Right cardiac atrium (tissue), 5 donors: ENCODE measurements at regions not wholly inside any gene's neighbourhood (a gene's known extent, or its start where the extent isn't known, plus 50 kb on each side); places are given as distances from the start of the nearest gene placed in this dataset.
A peak's percentile ranks its signal among the peaks of the same experiment; 100 is the strongest.

Experiments used
- ATAC-seq, 2 donors: fragments of 200-7000 bp; cut with Tn5 transposase; one replicate each; pipeline versions ENCODE4 v1.8.0 to v1.9.1; 2020; ENCODE audit warnings: moderate library complexity in 2 of 2, mild to moderate bottlenecking in 1 of 2
- DNase-seq, 3 donors: peaks; one replicate each; pipeline ENCODE4 v3.0.0-alpha.2; 2020
- H3K27ac ChIP-seq: one replicate; pipeline ENCODE4 v1.5.1; 2013; ENCODE audit warnings: mild to moderate bottlenecking, low read length, control low read depth, moderate library complexity
- H3K27me3 ChIP-seq: one replicate; pipeline ENCODE4 v1.6.1; 2013; ENCODE audit not compliant: control insufficient read depth, insufficient read depth
- H3K4me1 ChIP-seq: one replicate; pipeline ENCODE4 v1.6.1; 2013; ENCODE audit warnings: low read length; ENCODE audit not compliant: control insufficient read depth, insufficient read depth
- H3K4me3 ChIP-seq: one replicate; pipeline ENCODE4 v1.5.1; 2013; ENCODE audit warnings: low read length, control low read depth
- H3K9me3 ChIP-seq: one replicate; pipeline ENCODE4 v1.6.1; 2013; ENCODE audit warnings: low read length; ENCODE audit not compliant: control insufficient read depth
- WGBS: extraction: QIAGEN DNeasy Blood & Tissue Kit; methylation state at CpG from one replicate; pipeline ENCODE4 v1.1.7; 2013; 5-methylcytosine and 5-hydroxymethylcytosine counted together
- intact Hi-C, 4 donors: fragments of 100-400 bp; cut with DNase I; formaldehyde crosslinking; loops; one replicate each; pipeline versions ENCODE4 v1.11.0 to v1.14.0; 2022 to 2023
- donor health status: healthy with polysubstance abuse.
- donor health status: DM: no; HTN: yes; CAD: no.
- donor health status: DM: no; HTN: no; CAD: no.
- donor health status: DM: no; HTN: yes; CAD: no; lungs with severe emphysema.
- donor health status: DM: yes; HTN: yes; CAD: no.

DNA sequence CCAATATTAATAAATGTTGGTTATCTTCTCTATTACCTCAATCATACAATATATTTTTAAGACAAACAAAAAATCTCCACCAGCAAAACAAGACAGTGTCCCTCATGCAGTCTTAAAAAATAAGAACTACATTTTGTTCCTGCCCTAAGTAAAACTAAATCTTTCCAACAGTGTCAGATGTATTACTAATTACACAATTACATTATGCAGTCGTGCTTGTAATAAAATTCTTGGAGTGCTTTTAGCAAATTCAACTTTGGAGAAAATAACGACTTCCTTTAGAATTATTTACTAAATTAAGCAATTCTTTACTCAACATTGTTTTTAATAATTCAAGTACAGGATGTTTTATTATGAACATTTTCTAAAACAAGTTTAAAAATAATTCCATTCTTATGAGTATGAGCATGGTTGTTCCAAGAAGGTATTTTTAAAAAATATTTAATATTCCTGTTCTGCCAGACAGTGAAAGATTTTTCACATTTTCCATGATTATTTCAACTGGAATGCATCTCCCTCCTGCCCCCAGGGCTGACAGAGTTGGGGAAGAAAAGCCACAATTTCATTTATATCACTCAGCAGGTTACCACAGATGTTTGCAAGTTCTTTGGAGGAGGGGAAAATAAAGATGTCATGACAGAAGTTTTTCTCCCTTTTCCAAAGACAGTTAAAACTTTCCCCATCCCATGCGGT is 137.9 kb downstream of the FAM114A2 start:
- no peaks in the 10 kb centered on the region for H3K27me3 ChIP-seq
- no peaks in the 10 kb centered on the region for H3K4me1 ChIP-seq
- intact Hi-C loops, result no loop called here
- no peak overlapping the region for H3K4me3 ChIP-seq
- DNase-seq (no peak), ATAC-seq (no peak)
- H3K27ac ChIP-seq, result no peak overlapping the region
- 45% methylated on average over 3 of the region's 3 CpGs for whole genome bisulfite sequencing
- no peaks in the 10 kb centered on the region for H3K9me3 ChIP-seq

DNA sequence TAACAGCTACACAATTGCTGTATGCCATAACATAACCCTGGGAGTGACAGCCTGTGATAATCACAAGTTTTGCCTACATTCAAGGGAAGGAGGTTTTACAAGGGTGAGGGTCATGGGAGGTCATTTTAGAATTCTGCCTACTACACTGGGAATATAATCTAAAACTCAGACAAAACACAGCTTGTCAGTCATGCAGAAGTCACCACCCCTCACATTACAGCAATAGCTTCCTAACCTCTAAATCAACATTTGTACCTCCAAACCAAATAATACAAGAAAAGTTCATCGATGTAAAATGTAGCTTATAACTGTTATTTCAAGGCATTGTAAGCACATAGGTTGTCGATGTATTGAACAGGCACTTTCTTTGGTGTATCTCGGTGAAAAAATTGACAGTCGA is 139.0 kb downstream of the FAM114A2 start:
- Histone ChIP-seq H3K9me3 (no peaks in the 10 kb centered on the region), H3K4me3 (no peak overlapping the region), H3K27ac (no peak overlapping the region), H3K27me3 (no peaks in the 10 kb centered on the region), H3K4me1 (no peaks in the 10 kb centered on the region)
- ATAC-seq (no peak), DNase-seq (no peak)
- intact Hi-C loops, result no loop called here
- 82% methylated on average over 4 of the region's 4 CpGs for WGBS

DNA sequence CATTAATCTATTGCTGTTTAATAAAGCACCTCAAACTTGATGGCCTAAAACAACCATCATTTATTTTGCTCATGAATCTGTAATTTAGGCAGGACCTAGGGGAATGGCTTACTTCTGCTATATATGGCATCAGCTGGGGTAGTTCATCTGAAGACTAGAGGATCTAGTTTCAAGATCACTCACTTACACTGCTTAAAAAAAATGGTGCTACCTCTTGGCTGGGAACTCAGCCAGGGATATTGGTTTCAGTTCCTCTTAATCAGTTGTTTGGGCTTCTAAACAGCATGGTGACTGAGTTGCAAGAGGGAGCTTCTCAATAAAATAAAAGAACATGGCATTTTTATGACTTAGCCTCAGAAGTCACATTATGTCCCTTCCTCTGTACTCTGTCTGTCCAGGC is 142.0 kb downstream of the FAM114A2 start:
- Histone ChIP-seq H3K4me1 (no peaks in the 10 kb centered on the region), H3K27ac (no peak overlapping the region), H3K27me3 (no peaks in the 10 kb centered on the region), H3K9me3 (no peaks in the 10 kb centered on the region), H3K4me3 (no peak overlapping the region)
- DNase-seq, result no peak
- intact Hi-C loops, result no loop called here
- ATAC-seq, result peak; percentile 52 to 58

DNA sequence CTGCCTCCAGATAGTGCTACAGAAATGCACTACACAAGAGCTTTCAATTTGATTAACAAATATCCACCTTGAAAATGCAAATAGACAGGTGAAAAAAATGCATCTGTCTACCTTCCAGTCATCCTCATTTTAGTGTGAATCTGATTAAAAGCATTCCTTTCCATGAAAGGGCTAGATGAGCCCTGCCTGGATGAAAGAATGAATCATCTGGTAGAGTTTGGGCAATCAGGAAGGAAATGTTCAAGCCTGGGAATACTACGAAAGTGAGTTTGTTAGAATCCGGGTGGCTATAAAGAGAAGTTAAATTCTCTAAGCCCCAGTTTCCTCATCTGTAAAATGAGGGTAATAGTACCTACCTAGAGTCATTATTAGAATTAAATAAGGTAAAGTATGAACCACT is 142.6 kb downstream of the FAM114A2 start:
- ATAC-seq (no peak), DNase-seq (no peak)
- Histone ChIP-seq H3K4me1 (no peaks in the 10 kb centered on the region), H3K27ac (no peak overlapping the region), H3K9me3 (no peaks in the 10 kb centered on the region), H3K4me3 (no peak overlapping the region), H3K27me3 (no peaks in the 10 kb centered on the region)
- 68% methylated on average over 2 of the region's 2 CpGs for WGBS
- intact Hi-C loops, result no loop called here

DNA sequence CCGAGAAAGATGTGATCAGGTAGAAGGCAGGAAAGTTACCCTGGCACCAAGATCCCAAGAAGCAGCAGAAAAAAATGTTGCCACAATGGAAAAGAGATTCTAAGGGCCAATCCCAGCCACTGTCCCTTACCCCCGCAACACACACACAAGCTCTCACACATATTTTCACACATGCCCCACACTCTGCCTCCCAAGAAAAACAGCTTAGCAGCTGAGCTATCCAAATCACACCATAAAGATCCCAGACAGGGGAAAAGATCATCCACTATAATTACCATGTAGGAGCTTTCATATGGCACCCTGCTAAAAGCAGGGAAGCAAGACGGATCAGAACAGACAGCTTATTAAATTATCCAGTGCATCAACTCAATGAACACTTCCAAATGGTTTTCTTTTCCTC is 143.4 kb downstream of the FAM114A2 start:
- no peaks in the 10 kb centered on the region for H3K27me3 ChIP-seq
- no peaks in the 10 kb centered on the region for H3K9me3 ChIP-seq
- intact Hi-C loops, result no loop called here
- ATAC-seq, result no peak
- H3K4me1 ChIP-seq, result no peaks in the 10 kb centered on the region
- 82% methylated on average over 3 of the region's 3 CpGs for WGBS
- no peak overlapping the region for H3K27ac ChIP-seq
- no peak for DNase-seq
- no peak overlapping the region for H3K4me3 ChIP-seq

DNA sequence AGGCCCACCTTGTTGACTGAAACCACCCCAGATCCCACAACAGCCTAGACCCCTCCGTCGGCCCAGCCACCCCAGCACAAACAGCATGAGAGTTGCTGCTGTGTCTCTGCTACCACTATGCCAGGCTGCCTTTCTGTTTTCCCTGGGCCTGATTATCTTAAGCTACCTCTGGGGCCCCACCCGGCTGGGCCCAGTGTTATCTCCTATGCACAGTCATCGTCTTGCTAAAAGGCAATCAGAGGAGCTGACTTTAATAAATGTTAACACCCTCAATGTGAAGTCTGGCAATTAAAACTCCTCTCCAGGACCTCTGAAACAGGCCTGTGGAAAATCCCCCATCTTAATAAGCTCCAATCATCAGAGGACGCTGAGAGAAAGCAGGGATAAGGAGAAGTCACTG is 144.9 kb downstream of the FAM114A2 start:
- no peak overlapping the region for H3K27ac ChIP-seq
- no peak for ATAC-seq
- H3K4me3 ChIP-seq, result no peak overlapping the region
- DNase-seq, result no peak
- H3K27me3 ChIP-seq, result no peaks in the 10 kb centered on the region
- no peaks in the 10 kb centered on the region for H3K4me1 ChIP-seq
- intact Hi-C loops, result no loop called here
- 56% methylated on average over 5 of the region's 5 CpGs for WGBS
- no peaks in the 10 kb centered on the region for H3K9me3 ChIP-seq

DNA sequence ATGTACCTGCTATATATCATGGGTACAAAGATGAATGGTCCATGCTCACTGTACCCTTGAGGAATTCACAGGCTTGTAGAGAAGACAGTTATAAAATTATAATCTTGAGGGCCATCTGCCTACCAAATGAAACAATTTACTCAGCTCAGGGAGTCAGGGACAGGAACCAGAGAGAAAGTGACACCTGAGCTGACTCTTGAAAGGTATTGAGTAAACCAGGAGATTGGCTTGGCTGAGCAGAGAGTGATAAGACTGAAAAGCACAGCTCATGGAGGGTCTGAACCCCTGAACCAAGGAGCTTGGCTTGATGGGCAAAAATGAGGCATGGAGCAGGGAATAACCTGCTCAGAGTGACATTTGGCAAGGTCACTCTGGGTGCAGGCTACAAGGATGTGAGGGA is 147.3 kb downstream of the FAM114A2 start:
- no peaks in the 10 kb centered on the region for H3K27me3 ChIP-seq
- no peak for DNase-seq
- no peaks in the 10 kb centered on the region for H3K9me3 ChIP-seq
- intact Hi-C loops, result no loop called here
- no peak overlapping the region for H3K27ac ChIP-seq
- no peak for ATAC-seq
- no peaks in the 10 kb centered on the region for H3K4me1 ChIP-seq
- H3K4me3 ChIP-seq, result no peak overlapping the region

DNA sequence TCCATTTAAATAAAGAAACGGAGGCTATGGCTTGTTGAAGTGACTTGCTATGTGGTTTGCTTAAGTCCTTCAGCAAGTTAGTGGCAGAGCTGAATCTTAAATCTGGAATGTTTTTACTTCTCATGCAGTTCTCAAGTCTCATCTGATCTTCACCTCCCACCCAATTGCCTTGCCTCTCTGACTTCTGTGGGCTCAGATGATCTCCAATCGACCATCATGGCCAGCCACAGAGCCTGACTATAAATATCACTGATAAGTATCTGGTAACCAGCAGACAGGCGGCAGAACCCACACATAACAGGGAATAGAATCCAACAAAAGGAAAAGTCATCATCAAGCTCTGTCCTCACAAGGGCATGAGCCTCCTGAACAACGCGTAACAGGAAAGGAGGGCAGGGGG is 149.9 kb downstream of the FAM114A2 start:
- intact Hi-C loops, result no loop called here
- Histone ChIP-seq H3K4me1 (no peaks in the 10 kb centered on the region), H3K27me3 (no peaks in the 10 kb centered on the region), H3K27ac (no peak overlapping the region), H3K4me3 (no peak overlapping the region), H3K9me3 (no peaks in the 10 kb centered on the region)
- 55% methylated on average over 5 of the region's 5 CpGs for WGBS
- ATAC-seq (no peak), DNase-seq (no peak)

DNA sequence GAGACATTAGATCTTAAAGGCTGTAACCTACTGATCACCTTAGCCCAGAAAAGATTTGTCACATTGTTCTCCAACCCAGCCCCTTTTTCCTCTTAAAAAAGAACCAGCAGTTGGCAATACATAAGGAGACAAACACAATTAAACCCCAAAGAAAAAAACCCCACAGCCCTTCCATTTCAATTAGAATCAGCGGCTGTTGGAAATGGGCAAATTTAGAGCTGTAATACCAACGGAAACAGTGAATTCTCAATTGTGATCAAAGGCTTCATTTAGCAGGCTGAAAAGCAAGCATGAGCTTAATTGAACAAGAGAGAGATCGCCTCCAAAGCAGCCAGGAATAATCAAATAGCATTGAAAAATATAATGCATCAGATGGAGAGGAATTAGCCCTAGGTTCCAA is 153.6 kb downstream of the FAM114A2 start:
- ATAC-seq (no peak), DNase-seq (no peak)
- H3K4me1 ChIP-seq, result no peaks in the 10 kb centered on the region
- no peaks in the 10 kb centered on the region for H3K9me3 ChIP-seq
- WGBS, result 84% methylated on average over 3 of the region's 3 CpGs
- no peaks in the 10 kb centered on the region for H3K27me3 ChIP-seq
- intact Hi-C loops, result no loop called here
- no peak overlapping the region for H3K27ac ChIP-seq
- no peak overlapping the region for H3K4me3 ChIP-seq

DNA sequence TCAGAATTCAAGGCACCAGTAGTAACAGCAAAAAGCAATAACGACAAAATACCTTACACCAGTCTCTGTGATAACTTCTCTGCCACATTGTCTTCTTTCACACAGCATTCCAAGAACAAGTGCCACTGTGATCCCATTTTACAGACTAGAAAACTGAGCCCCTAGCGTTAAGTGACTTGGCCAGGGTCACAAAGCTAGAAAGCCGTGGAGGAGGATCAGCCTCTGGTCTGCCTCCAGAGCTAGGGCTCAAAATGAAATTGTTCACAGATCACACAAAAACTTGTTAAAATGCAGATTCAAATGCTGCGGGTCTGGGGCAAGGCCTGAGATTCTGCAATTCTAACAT is 154.1 kb downstream of the FAM114A2 start:
- 90% methylated on average over 4 of the region's 4 CpGs for WGBS
- ATAC-seq (no peak), DNase-seq (no peak)
- H3K4me3 ChIP-seq, result no peak overlapping the region
- H3K4me1 ChIP-seq, result no peaks in the 10 kb centered on the region
- no peaks in the 10 kb centered on the region for H3K9me3 ChIP-seq
- no peak overlapping the region for H3K27ac ChIP-seq
- intact Hi-C loops, result no loop called here
- H3K27me3 ChIP-seq, result no peaks in the 10 kb centered on the region

DNA sequence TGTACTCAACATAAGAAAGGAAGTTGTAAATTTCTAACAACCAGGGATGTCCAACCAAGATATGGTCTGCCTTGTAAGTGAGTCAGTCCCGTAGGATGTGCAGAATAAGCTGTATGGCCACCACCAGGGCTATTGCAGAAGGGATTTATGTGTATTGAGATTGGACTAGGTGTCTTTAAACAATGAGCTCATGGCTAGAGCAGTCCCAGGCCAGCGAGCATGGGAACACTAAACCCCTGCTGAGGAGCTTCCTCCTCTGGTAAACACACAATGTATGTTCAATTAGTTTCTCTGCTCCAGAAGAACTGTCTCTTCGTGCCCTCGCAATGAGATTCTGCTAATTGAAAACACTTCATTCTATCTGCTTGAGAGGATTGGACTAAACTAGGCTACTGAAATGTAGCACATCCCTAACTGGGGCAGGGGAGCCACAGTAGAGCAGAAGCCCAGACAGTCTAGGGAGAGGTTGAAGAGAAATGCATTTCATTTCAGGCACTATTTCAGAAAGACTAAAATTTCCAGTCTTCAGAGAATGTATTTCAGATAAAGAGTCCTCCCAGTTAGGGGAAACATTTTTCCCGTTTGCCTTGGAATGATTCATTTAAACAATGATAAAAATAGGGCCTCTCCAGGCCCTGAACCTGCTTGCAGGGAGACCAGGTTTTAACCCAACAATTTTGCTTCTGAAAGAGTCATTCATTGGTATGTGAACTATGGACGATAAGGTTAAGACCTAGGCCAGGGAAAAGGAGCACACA is 154.7 kb downstream of the FAM114A2 start:
- WGBS, result 61% methylated on average over 6 of the region's 6 CpGs
- no peak for ATAC-seq
- Histone ChIP-seq H3K27ac (no peak overlapping the region), H3K4me1 (no peaks in the 10 kb centered on the region), H3K27me3 (no peaks in the 10 kb centered on the region), H3K9me3 (no peaks in the 10 kb centered on the region), H3K4me3 (no peak overlapping the region)
- no peak for DNase-seq
- intact Hi-C loops, result no loop called here

DNA sequence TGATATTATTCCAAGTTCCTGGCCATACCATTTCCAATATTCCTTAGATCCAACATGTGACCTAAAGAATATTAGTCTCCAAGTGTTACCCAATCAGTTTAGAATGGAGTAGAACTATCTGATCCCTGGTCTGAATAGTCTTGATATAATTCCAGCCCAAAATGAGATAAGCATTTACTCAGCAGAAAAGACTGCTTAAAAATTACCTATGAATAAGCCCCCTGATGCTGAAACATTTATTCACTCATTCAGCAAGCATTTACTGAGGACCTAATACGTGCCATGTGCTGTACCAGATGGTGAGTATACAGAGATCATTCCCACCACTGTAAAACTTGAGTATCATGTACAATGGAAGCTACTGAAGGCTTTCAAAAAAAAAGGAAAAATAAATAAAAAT is 157.0 kb downstream of the FAM114A2 start:
- DNase-seq (no peak), ATAC-seq (no peak)
- Histone ChIP-seq H3K9me3 (no peaks in the 10 kb centered on the region), H3K27me3 (no peaks in the 10 kb centered on the region), H3K4me3 (no peak overlapping the region), H3K4me1 (no peaks in the 10 kb centered on the region), H3K27ac (no peak overlapping the region)
- 62% methylated on average over 1 of the region's 1 CpG for WGBS
- intact Hi-C loops, result no loop called here
